ENCODE measurements at regions not wholly inside any gene's neighbourhood (a gene's known extent, or its start where the extent isn't known, plus 50 kb on each side); places are given as distances from the start of the nearest gene placed in this dataset.

GRCh38 chr12:86623267-86623666, 367.1 kb upstream of the MGAT4C start:
- TF ChIP-seq REST (IDR thresholded peaks at IDR 0.05; ENCODE audit: borderline replicate concordance), result no peak
- no peak for TF ChIP-seq CTCF (IDR thresholded peaks at IDR 0.05; ENCODE audit: poor library complexity, severe bottlenecking)
- TF ChIP-seq TAF1 (IDR thresholded peaks at IDR 0.05; ENCODE audit: low read depth), result no peak
- no peak for TF ChIP-seq EP300 (conservative IDR thresholded peaks at IDR 0.05; ENCODE audit: poor library complexity, severe bottlenecking)
- TF ChIP-seq POLR2AphosphoS5 (IDR thresholded peaks at IDR 0.05), result no peak
- no peak for TF ChIP-seq SMC3 (conservative IDR thresholded peaks at IDR 0.05; ENCODE audit: poor library complexity)
- TF ChIP-seq EZH2 (IDR thresholded peaks at IDR 0.05; ENCODE audit: borderline replicate concordance, insufficient read depth, low read length, poor library complexity, severe bottlenecking), result no peak
- no peak for TF ChIP-seq MXI1 (conservative IDR thresholded peaks at IDR 0.05; ENCODE audit: poor library complexity, severe bottlenecking)

Measured in neural cell (in vitro differentiated cells).